T1000 (cell line): ENCODE measurements at regions not wholly inside any gene's neighbourhood (a gene's known extent, or its start where the extent isn't known, plus 50 kb on each side); places are given as distances from the start of the nearest gene placed in this dataset.
A peak's percentile ranks its signal among the peaks of the same experiment; 100 is the strongest.

ENCODE experiments used
- DNase-seq: peaks from one replicate; lab custom pipeline; 2025; ENCODE audit warnings: mixed read lengths; lab: John Stamatoyannopoulos, UW

GRCh38 chr16:51773071-51773890 lies 622.2 kb upstream of the SALL1 start:
- no peak for DNase-seq

- no peak for DNase-seq
These were observed 615.7 kb upstream of the SALL1 start for GRCh38 chr16:51766739-51767138.

DNA sequence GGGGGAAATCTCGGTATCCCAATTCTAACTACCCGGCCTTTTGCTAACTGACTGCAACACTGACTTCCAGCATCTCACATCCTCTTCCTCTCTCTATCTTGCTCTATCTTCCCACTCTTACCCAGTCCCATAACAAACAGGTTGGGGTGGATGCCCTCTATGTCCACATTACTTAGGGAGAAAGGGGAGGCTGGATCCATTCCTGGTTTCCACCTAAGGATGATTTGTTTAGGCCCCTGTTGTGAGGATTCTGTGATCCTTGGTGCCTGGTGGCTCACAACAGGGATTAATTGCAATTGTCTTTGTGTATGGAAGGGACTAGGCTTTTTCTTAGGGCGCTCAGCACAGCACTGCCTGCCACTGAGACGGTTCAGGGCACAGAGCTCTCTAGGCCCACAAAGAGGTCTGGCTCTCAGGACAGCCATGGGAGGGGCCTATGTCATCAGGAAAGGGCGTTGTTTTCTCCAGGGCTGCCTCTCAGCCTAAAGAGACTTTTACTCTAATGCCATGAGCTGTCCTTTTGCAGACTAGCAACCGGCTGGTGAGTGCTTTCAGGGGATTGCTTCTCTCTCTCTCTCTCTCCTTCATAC lies 612.1 kb upstream of the SALL1 start:
- no peak for DNase-seq

DNA sequence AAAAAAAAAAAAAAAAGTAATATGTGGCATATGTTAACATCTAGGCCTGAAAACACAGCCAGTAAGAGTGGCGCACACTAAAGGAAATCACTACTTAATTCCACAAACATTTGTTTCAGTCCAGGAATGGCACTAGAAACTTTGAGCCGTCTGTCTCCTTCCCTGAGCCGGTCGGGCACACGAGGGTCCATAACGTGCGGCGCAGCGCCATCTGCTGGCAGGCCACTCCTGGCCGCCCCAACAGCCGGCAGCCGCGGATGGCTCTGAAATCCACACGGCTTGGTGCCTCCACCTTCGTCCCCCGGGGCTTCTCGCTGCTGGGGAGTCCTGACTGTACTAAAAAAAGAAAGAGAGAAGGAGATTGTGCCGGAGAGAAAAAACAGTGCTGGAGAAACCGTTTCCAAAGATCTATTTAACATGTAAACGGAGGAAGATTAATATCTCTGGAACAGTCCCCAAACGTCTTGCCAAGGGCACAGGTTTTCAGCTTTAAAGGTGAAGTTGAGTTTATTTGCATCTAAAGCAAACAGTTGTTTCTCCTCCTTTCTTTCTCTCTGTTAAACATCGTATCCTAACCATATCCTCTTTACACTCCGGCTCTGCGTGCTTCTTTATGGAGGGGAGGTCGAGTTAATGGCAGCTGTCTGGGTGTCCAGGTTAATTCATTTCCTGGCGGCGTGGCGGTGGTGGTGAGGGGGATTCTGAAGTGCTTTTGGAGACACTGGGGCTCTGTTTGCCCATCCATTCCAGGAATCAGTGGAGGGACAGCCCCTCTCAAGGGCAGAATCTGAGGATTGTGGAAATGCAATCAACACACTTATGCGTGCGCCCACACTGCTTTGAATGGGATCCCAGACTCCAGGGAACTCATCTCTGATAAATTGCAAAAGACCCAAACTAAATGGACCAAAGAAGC lies 611.3 kb upstream of the SALL1 start:
- DNase-seq, result peak; percentile 49

- no peak for DNase-seq
These were observed 609.9 kb upstream of the SALL1 start for GRCh38 chr16:51761001-51761400.

GRCh38 chr16:51759999-51760398 lies 608.9 kb upstream of the SALL1 start:
- no peak for DNase-seq

GRCh38 chr16:51759329-51759728 lies 608.3 kb upstream of the SALL1 start:
- no peak for DNase-seq

DNA sequence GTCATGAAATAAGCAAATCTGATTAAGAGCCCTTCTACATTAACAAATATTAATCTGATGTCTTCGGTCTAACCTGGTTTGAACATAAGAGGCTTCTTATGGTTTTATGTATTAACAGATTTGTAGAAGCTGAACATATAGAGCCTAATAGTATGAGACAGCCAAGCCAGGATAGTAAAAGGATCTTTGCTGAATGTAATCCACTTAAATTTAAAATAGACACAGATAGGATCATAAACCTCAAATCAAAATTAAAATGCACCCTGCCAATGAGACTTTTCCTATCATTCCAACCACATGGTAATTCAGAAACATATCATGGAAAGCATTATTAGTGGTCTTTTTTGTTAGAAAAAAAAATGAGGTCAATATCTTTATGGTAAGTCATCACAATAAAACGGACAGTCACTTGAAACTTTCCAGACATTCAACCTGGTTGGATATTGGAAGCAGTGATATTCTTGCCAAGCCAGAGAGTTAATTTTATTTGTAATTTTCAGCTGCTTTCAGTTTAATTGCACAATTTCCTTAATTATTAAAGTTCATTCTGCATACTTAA lies 606.9 kb upstream of the SALL1 start:
- no peak for DNase-seq

DNA sequence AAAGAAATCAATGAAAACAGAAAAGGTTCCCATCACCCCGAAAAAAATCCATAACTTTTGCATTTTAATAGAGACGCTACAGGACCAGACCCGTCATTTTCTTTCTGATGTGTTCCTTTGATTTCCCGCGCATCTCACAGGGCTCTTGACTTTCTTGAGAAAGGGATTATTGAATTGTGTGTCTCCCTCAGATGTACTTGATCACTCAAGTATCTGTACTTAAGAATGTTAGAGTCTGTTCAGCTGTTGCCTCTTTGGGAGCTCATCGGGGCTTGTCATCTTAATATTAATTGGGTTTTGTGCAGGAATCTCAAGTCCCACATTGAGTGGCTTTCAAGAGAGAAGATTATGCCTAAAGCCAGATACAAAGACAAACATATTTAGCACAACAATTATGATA lies 606.4 kb upstream of the SALL1 start:
- DNase-seq, result no peak

- no peak for DNase-seq
These were observed 606.0 kb upstream of the SALL1 start for GRCh38 chr16:51757124-51757470.

DNA sequence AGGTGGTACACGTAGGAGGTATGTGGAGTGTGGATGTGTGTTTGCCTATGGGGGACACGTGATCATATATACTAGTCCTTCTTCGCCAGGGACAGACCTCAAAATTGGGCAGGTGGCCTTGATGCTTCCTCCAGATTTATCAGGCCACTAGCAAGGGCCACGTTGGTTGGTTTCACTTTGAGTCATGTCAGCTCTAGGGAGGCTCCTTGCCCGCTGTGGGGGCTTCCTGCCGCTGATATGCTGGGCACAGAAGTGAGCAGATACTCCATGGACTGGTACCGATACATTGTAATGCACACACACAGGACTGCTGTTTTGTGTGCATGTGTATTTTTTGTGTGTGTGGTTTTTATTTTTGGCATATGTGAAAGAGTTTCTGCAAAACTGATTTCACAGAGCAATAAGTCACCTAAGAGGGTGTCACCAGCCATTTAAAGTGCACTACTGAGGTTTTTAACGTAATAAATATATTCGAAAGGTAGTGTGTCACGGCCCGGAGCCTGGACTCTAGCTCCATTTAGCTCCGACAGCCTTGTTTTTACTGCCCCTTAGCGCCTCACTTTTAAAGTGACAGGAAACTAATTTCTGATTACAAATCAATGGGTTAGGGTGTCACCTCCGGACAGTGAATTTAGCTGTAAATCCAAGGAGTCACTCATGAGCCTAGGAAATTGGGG lies 605.5 kb upstream of the SALL1 start:
- no peak for DNase-seq

- DNase-seq, result no peak
These were observed 604.7 kb upstream of the SALL1 start for GRCh38 chr16:51755577-51756355.

- DNase-seq, result no peak
These were observed 604.0 kb upstream of the SALL1 start for GRCh38 chr16:51755039-51755501.

DNA sequence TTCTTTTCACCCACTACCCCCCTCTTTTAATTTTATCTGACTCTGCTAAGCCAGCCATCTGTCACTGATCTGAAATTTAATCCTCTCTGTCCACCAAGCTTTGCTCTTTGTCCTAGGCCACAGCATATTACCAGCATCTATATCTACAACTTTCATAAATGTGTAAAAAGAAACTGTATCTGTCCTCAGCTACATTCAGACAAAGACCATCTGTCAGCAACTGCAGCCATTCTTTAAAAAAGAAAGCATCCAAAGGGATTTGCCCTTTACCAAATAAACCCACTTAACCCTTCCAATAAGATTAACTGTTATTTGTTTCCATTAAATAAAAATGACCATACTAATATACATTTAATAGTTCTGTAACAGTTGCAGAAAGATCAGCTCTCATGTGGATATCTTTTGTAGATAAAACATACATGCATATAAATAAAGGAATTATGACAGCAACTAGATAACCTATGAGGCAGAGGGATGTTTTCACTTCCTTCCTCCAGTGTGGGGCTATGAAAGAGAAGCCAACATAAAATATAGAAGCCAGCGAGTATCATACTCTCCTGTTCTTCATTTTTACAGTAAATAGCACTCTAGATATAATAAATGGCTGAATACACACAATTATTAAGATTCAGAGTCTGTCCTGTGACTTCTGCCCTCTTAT lies 602.5 kb upstream of the SALL1 start:
- DNase-seq, result no peak

DNA sequence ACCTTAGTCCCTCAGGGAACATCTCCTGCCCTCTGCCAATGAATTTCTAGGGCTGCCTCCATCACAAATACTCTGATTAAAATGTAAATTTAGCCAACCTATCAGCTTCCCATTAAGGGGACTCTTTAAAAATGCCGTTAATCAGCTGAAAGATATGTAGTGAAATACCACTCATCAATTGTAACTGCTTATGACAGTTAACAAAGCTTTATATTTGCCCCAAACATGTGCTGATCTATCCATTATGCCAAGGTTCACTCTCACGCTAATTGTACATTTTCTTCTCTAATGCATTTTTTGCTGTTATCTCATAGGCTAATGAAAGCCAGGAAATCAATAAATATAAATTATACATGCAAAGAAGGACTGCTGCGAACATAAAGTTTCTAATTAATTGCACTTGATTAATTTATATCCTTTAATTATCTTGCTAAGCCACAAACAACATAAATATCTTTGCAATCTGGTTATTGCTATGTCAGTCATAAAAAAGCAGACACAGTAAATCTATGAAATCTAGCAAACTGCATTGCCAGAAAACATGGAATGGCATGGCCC lies 601.4 kb upstream of the SALL1 start:
- no peak for DNase-seq

- DNase-seq, result no peak
These were observed 596.3 kb upstream of the SALL1 start for GRCh38 chr16:51747329-51747728.

DNA sequence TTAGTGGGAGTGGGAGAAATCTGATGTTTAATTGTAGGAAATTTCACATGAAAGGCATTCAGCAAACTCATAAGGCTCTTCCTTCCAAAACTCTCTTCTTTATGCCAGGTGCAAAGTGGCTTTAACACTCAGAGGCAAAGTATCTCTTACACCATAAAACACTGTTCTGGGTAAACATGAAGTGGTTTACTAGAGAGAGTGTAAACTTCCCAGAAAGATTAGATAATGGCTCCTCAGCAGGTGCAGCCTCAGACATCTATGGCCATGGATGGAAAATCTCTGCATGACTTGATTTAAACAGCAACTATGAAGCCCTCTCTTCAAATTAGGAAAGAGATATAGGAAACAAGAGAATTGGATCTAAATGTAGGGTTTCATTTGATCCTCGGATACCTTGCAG lies 583.1 kb upstream of the SALL1 start:
- no peak for DNase-seq

- no peak for DNase-seq
These were observed 582.1 kb upstream of the SALL1 start for GRCh38 chr16:51733181-51733580.

DNA sequence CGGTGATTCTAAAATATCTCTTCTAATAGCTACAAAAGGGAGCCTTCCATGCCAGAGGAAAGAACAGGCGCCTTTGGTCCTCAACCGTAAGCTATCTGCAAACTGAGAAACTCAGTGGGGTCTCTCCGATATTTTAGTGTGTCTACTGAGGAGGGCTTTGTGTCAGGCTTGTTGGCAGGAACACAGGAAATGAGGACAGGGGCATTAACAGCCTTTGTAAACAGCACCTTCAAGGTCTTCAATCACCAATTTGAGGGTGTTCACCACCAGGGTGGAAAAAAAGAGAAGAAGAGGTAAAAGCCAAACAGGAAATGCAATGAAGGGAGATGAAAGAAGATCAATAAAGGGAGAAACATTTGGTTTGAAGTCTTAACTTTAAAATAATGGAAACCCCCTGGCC lies 580.1 kb upstream of the SALL1 start:
- no peak for DNase-seq
